IMR-90 (cell line): ENCODE measurements at regions not wholly inside any gene's neighbourhood (a gene's known extent, or its start where the extent isn't known, plus 50 kb on each side); places are given as distances from the start of the nearest gene placed in this dataset.

Experiments used
- ATAC-seq: fragments of 200-7000 bp; cut with Tn5 transposase; 2 replicates; pipeline ENCODE4 v1.9.1; 2020; ENCODE audit warnings: low read depth, mild to moderate bottlenecking, moderate library complexity
- BruUV-seq: library from RNA; stranded (reverse); fragments of 400-500 nt; replicated peaks from 2 replicates; lab custom pipeline; 2021; lab: Mats Ljungman, UMichigan
- CTCF ChIA-PET: fragments of 300-600 bp; formaldehyde crosslinking; extraction: SDS; loops from one replicate; lab custom pipeline; 2021; ENCODE audit warnings: antibody characterized with exemption; lab: Yijun Ruan, JAX
- POLR2A ChIA-PET: fragments of 300-600 bp; sonication (Branson Sonifier 250); formaldehyde crosslinking; loops from one replicate; lab custom pipeline; 2022; ENCODE audit warnings: antibody characterized with exemption; ENCODE audit not compliant: unreplicated experiment; lab: Charles Lee
- DNase-seq: peaks from one replicate; pipeline ENCODE4 v3.0.0; 2013
- H2AFZ ChIP-seq: replicated peaks from 2 replicates; pipeline ENCODE3; 2013; ENCODE audit warnings: low read length, mild to moderate bottlenecking; ENCODE audit not compliant: poor library complexity
- H2AK5ac ChIP-seq: 2 replicates; pipeline ENCODE4 v1.6.1; 2013; ENCODE audit warnings: low read depth, low read length, inconsistent platforms
- H2AK9ac ChIP-seq: replicated peaks from 2 replicates; pipeline ENCODE3; 2013; ENCODE audit warnings: mild to moderate bottlenecking, low read depth, low read length, moderate library complexity; ENCODE audit not compliant: poor library complexity
- H2BK120ac ChIP-seq: 2 replicates; pipeline ENCODE4 v1.6.1; 2013; ENCODE audit warnings: low read depth, low read length, inconsistent platforms
- H2BK15ac ChIP-seq: 3 replicates; pipeline ENCODE4 v1.6.1; 2013; ENCODE audit warnings: low read depth, low read length, inconsistent platforms
- H2BK20ac ChIP-seq: 2 replicates; pipeline ENCODE4 v1.6.1; 2013; ENCODE audit warnings: low read depth, mild to moderate bottlenecking, inconsistent platforms, low read length, moderate library complexity
- H2BK5ac ChIP-seq: 2 replicates; pipeline ENCODE4 v1.6.1; 2013; ENCODE audit warnings: mild to moderate bottlenecking, low read depth, low read length, inconsistent platforms; ENCODE audit not compliant: poor library complexity, severe bottlenecking
- H3K14ac ChIP-seq: replicated peaks from 2 replicates; pipeline ENCODE4 v1.6.1; 2013; ENCODE audit warnings: low read depth, low read length, inconsistent platforms
- H3K18ac ChIP-seq: 2 replicates; pipeline ENCODE4 v1.6.1; 2013; ENCODE audit warnings: low read depth, low read length, control low read depth
- H3K23ac ChIP-seq: 2 replicates; pipeline ENCODE4 v1.6.1; 2013; ENCODE audit warnings: low read depth, low read length, inconsistent platforms
- H3K27ac ChIP-seq: 2 replicates; pipeline ENCODE4 v1.5.1; 2013; ENCODE audit warnings: mild to moderate bottlenecking, control low read depth, low read length; ENCODE audit not compliant: insufficient read depth
- H3K27me3 ChIP-seq: 2 replicates; pipeline ENCODE4 v1.6.1; 2013; ENCODE audit warnings: low read length; ENCODE audit not compliant: control insufficient read depth, insufficient read depth
- H3K36me3 ChIP-seq: 2 replicates; pipeline ENCODE4 v1.6.1; 2013; ENCODE audit warnings: low read length, mixed read lengths; ENCODE audit not compliant: control insufficient read depth, insufficient read depth
- H3K4ac ChIP-seq: 2 replicates; pipeline ENCODE4 v1.6.1; 2013; ENCODE audit warnings: low read depth, low read length, inconsistent platforms
- H3K4me1 ChIP-seq: 2 replicates; pipeline ENCODE4 v1.6.1; 2013; ENCODE audit warnings: low read length, mixed read lengths; ENCODE audit not compliant: control insufficient read depth, insufficient read depth
- H3K4me2 ChIP-seq: 2 replicates; pipeline ENCODE4 v1.6.1; 2013; ENCODE audit warnings: low read depth, mild to moderate bottlenecking, control low read depth, low read length, moderate library complexity
- H3K4me3 ChIP-seq: 2 replicates; pipeline ENCODE4 v1.5.1; 2013; ENCODE audit warnings: low read depth, mild to moderate bottlenecking, control low read depth, low read length, moderate library complexity; ENCODE audit not compliant: insufficient read depth
- H3K56ac ChIP-seq: 2 replicates; pipeline ENCODE4 v1.6.1; 2013; ENCODE audit warnings: low read length, inconsistent platforms; ENCODE audit not compliant: insufficient read depth; ENCODE audit errors: extremely low read depth
- H3K79me1 ChIP-seq, 2 experiments: 2 replicates each; pipeline ENCODE4 v1.6.1; 2013; ENCODE audit warnings: low read length in 2 of 2, inconsistent platforms in 1 of 2, low read depth in 1 of 2
- H3K9ac ChIP-seq: 2 replicates; pipeline ENCODE4 v1.6.1; 2013; ENCODE audit warnings: low read depth, low read length, control low read depth
- H3K9me1 ChIP-seq: 2 replicates; pipeline ENCODE4 v1.6.1; 2013; ENCODE audit warnings: low read length, inconsistent platforms; ENCODE audit not compliant: insufficient read depth
- H3K9me3 ChIP-seq: 2 replicates; pipeline ENCODE4 v1.6.1; 2013; ENCODE audit warnings: low read length; ENCODE audit not compliant: control insufficient read depth, insufficient read depth
- H4K20me1 ChIP-seq: 2 replicates; pipeline ENCODE4 v1.6.1; 2013; ENCODE audit warnings: low read length, inconsistent platforms; ENCODE audit not compliant: insufficient read depth
- H4K5ac ChIP-seq: 2 replicates; pipeline ENCODE4 v1.6.1; 2013; ENCODE audit warnings: mild to moderate bottlenecking, low read depth, low read length, control low read depth
- H4K8ac ChIP-seq, 2 experiments: 2 replicates each; pipeline ENCODE4 v1.6.1; 2013; ENCODE audit warnings: low read depth in 2 of 2, low read length in 2 of 2, control low read depth in 1 of 2, inconsistent platforms in 1 of 2
- H4K91ac ChIP-seq: 2 replicates; pipeline ENCODE4 v1.6.1; 2013; ENCODE audit warnings: low read depth, low read length, inconsistent platforms; ENCODE audit not compliant: insufficient read depth
- BHLHE40 ChIP-seq: fragments of 150-350 bp; IDR thresholded peaks from 2 replicates; pipeline ENCODE4 v1.6.1; 2016; ENCODE audit warnings: mild to moderate bottlenecking, low read depth, low read length
- CEBPB ChIP-seq: IDR thresholded peaks from 2 replicates; pipeline ENCODE4 v1.6.1; 2012; ENCODE audit warnings: low read depth, low read length, improper control_type of control experiment
- CHD1 ChIP-seq: IDR thresholded peaks from 2 replicates; pipeline ENCODE4 v1.6.1; 2012; ENCODE audit warnings: low read depth, low read length, improper control_type of control experiment
- CTCF ChIP-seq: conservative IDR thresholded peaks from 2 replicates; pipeline ENCODE4 v1.5.1; 2012; ENCODE audit warnings: mild to moderate bottlenecking, low read depth, low read length, improper control_type of control experiment
- ELK1 ChIP-seq: fragments of 150-350 bp; IDR thresholded peaks from 2 replicates; pipeline ENCODE4 v1.6.1; 2016; ENCODE audit warnings: low read depth, mild to moderate bottlenecking, low read length, moderate library complexity, borderline replicate concordance
- FOS ChIP-seq: fragments of 150-350 bp; IDR thresholded peaks from 2 replicates; pipeline ENCODE4 v1.6.1; 2016; ENCODE audit warnings: low read depth, low read length
- MAFK ChIP-seq: IDR thresholded peaks from 2 replicates; pipeline ENCODE4 v1.6.1; 2012; ENCODE audit warnings: low read depth, low read length, improper control_type of control experiment
- MAZ ChIP-seq: IDR thresholded peaks from 2 replicates; pipeline ENCODE4 v1.6.1; 2012; ENCODE audit warnings: low read depth, mild to moderate bottlenecking, low read length, improper control_type of control experiment, moderate library complexity, borderline replicate concordance
- MXI1 ChIP-seq: IDR thresholded peaks from 2 replicates; pipeline ENCODE4 v1.6.1; 2012; ENCODE audit warnings: low read depth, mild to moderate bottlenecking, low read length, moderate library complexity, borderline replicate concordance
- NFE2L2 ChIP-seq: fragments of 150-350 bp; IDR thresholded peaks from 2 replicates; pipeline ENCODE4 v1.6.1; 2016; ENCODE audit warnings: low read depth, mild to moderate bottlenecking, low read length
- POLR2A ChIP-seq: IDR thresholded peaks from 2 replicates; pipeline ENCODE4 v1.6.1; 2012; ENCODE audit warnings: mild to moderate bottlenecking, low read depth, low read length
- RAD21 ChIP-seq: IDR thresholded peaks from 2 replicates; pipeline ENCODE4 v1.6.1; 2012; ENCODE audit warnings: low read length, improper control_type of control experiment
- RCOR1 ChIP-seq: IDR thresholded peaks from 2 replicates; pipeline ENCODE4 v1.6.1; 2012; ENCODE audit warnings: mild to moderate bottlenecking, low read length, improper control_type of control experiment; ENCODE audit not compliant: insufficient replicate concordance
- RFX5 ChIP-seq: IDR thresholded peaks from 2 replicates; pipeline ENCODE4 v1.8.0; 2012; ENCODE audit warnings: low read depth, mild to moderate bottlenecking, low read length, moderate library complexity
- SMC3 ChIP-seq: fragments of 150-350 bp; IDR thresholded peaks from 2 replicates; pipeline ENCODE4 v1.6.1; 2016; ENCODE audit warnings: low read depth, mild to moderate bottlenecking, antibody characterized with exemption, low read length, moderate library complexity
- WGBS, 2 experiments: methylation state at CpG; one replicate each; pipeline versions ENCODE4 v1.1.5 to v1.1.7; 2013; ENCODE audit warnings: missing lambda C conversion rate in 2 of 2; ENCODE audit not compliant: insufficient read length in 1 of 2; ENCODE audit errors: extremely low coverage in 2 of 2; 5-methylcytosine and 5-hydroxymethylcytosine counted together
- dilution Hi-C: fragments of 300-500 bp; cut with HindIII; formaldehyde crosslinking; loops from one replicate; pipeline ENCODE4 v1.14.3; 2018; ENCODE audit warnings: low sequenced_read_pairs; ENCODE audit not compliant: unreplicated experiment
- in situ Hi-C: fragments of 300-500 bp; cut with MboI; formaldehyde crosslinking; loops from 3 replicates; pipeline ENCODE4 v1.14.3; 2019; ENCODE audit warnings: low sequenced_read_pairs, inconsistent platforms, mixed read lengths
- intact Hi-C: fragments of 100-400 bp; cut with micrococcal nuclease; formaldehyde crosslinking; loops from 2 replicates; pipeline ENCODE4 v1.10.0; 2022

GRCh38 chr12:116662612-116663144 lies 75.2 kb downstream of the SPRING1 start:
- H3K18ac ChIP-seq = no peak overlapping the region

More at GRCh38 chr12:116662612-116663144, 75.2 kb downstream of the SPRING1 start:
- H2BK20ac ChIP-seq = no peak overlapping the region
- TF ChIP-seq MAZ (no peak), RAD21 (no peak), BHLHE40 (no peak; the same call in 1 of the 2 replicates), CHD1 (no peak), RCOR1 (no peak), ELK1 (no peak), FOS (no peak), NFE2L2 (no peak), CTCF (no peak), MAFK (no peak), RFX5 (no peak), MXI1 (no peak), SMC3 (no peak), CEBPB (no peak), POLR2A (no peak)
- H2BK15ac ChIP-seq = no peak overlapping the region
- no peak overlapping the region for H4K5ac ChIP-seq
- no peaks in the 10 kb centered on the region for H4K20me1 ChIP-seq
- no peak overlapping the region for H3K9ac ChIP-seq
- intact Hi-C loops = no loop called here
- no peak overlapping the region for H2BK120ac ChIP-seq
- H3K23ac ChIP-seq = no peak overlapping the region
- H3K27me3 ChIP-seq = peaks cover 15% of the 10 kb centered on the region
- 11% methylated on average over 15 of the region's 21 CpGs; no CpG with 5 or more reads in 1 of the 2 experiments for WGBS, 2 experiments
- ChIA-PET POLR2A (no interaction called here), CTCF (no interaction called here)
- no peak overlapping the region for H3K14ac ChIP-seq
- H4K8ac ChIP-seq = no peak overlapping the region
- no TSS peak for BruUV-seq
- no peak overlapping the region for H3K4ac ChIP-seq
- no peaks in the 10 kb centered on the region for H3K9me3 ChIP-seq
- no peak overlapping the region for H3K27ac ChIP-seq
- no peak overlapping the region; the same call in 1 of the 2 replicates for H3K4me2 ChIP-seq
- H4K91ac ChIP-seq = no peak overlapping the region
- H3K4me1 ChIP-seq = peaks cover 8% of the 10 kb centered on the region; the same call in 1 of the 2 replicates
- H3K79me1 ChIP-seq = no peaks in the 10 kb centered on the region
- H3K9me1 ChIP-seq = no peaks in the 10 kb centered on the region
- no peak overlapping the region for H2AK9ac ChIP-seq
- no peak overlapping the region for H2AK5ac ChIP-seq
- no peaks in the 10 kb centered on the region for H3K36me3 ChIP-seq
- H2BK5ac ChIP-seq = no peak overlapping the region
- H3K4me3 ChIP-seq = no peak overlapping the region
- H3K56ac ChIP-seq = no peak overlapping the region
- H2AFZ ChIP-seq = peak overlapping the region; percentile 16
- DNase-seq = peak; percentile 37
- peak; percentile 56 for ATAC-seq
- dilution Hi-C loops = no loop called here
- in situ Hi-C loops = no loop called here
